IMR-90 (cell line): ENCODE measurements at regions not wholly inside any gene's neighbourhood (a gene's known extent, or its start where the extent isn't known, plus 50 kb on each side); places are given as distances from the start of the nearest gene placed in this dataset.
"Not testable (repeated sequence)": the region's sequence is repeated elsewhere in the genome, so short reads cannot be mapped to it uniquely, and the experiment has no call there.

ENCODE experiments used
- ATAC-seq: fragments of 200-7000 bp; cut with Tn5 transposase; 2 replicates; pipeline ENCODE4 v1.9.1; 2020; ENCODE audit warnings: low read depth, mild to moderate bottlenecking, moderate library complexity
- BruUV-seq: library from RNA; stranded (reverse); fragments of 400-500 nt; replicated peaks from 2 replicates; lab custom pipeline; 2021; lab: Mats Ljungman, UMichigan
- CTCF ChIA-PET: fragments of 300-600 bp; formaldehyde crosslinking; extraction: SDS; loops from one replicate; lab custom pipeline; 2021; ENCODE audit warnings: antibody characterized with exemption; lab: Yijun Ruan, JAX
- POLR2A ChIA-PET: fragments of 300-600 bp; sonication (Branson Sonifier 250); formaldehyde crosslinking; loops from one replicate; lab custom pipeline; 2022; ENCODE audit warnings: antibody characterized with exemption; ENCODE audit not compliant: unreplicated experiment; lab: Charles Lee
- DNase-seq: peaks from one replicate; pipeline ENCODE4 v3.0.0; 2013
- H2AFZ ChIP-seq: replicated peaks from 2 replicates; pipeline ENCODE3; 2013; ENCODE audit warnings: low read length, mild to moderate bottlenecking; ENCODE audit not compliant: poor library complexity
- H2AK5ac ChIP-seq: 2 replicates; pipeline ENCODE4 v1.6.1; 2013; ENCODE audit warnings: low read depth, low read length, inconsistent platforms
- H2AK9ac ChIP-seq: replicated peaks from 2 replicates; pipeline ENCODE3; 2013; ENCODE audit warnings: mild to moderate bottlenecking, low read depth, low read length, moderate library complexity; ENCODE audit not compliant: poor library complexity
- H2BK120ac ChIP-seq: 2 replicates; pipeline ENCODE4 v1.6.1; 2013; ENCODE audit warnings: low read depth, low read length, inconsistent platforms
- H2BK15ac ChIP-seq: 3 replicates; pipeline ENCODE4 v1.6.1; 2013; ENCODE audit warnings: low read depth, low read length, inconsistent platforms
- H2BK20ac ChIP-seq: 2 replicates; pipeline ENCODE4 v1.6.1; 2013; ENCODE audit warnings: low read depth, mild to moderate bottlenecking, inconsistent platforms, low read length, moderate library complexity
- H2BK5ac ChIP-seq: 2 replicates; pipeline ENCODE4 v1.6.1; 2013; ENCODE audit warnings: mild to moderate bottlenecking, low read depth, low read length, inconsistent platforms; ENCODE audit not compliant: poor library complexity, severe bottlenecking
- H3K14ac ChIP-seq: replicated peaks from 2 replicates; pipeline ENCODE4 v1.6.1; 2013; ENCODE audit warnings: low read depth, low read length, inconsistent platforms
- H3K18ac ChIP-seq: 2 replicates; pipeline ENCODE4 v1.6.1; 2013; ENCODE audit warnings: low read depth, low read length, control low read depth
- H3K23ac ChIP-seq: 2 replicates; pipeline ENCODE4 v1.6.1; 2013; ENCODE audit warnings: low read depth, low read length, inconsistent platforms
- H3K27ac ChIP-seq: 2 replicates; pipeline ENCODE4 v1.5.1; 2013; ENCODE audit warnings: mild to moderate bottlenecking, control low read depth, low read length; ENCODE audit not compliant: insufficient read depth
- H3K27me3 ChIP-seq: 2 replicates; pipeline ENCODE4 v1.6.1; 2013; ENCODE audit warnings: low read length; ENCODE audit not compliant: control insufficient read depth, insufficient read depth
- H3K36me3 ChIP-seq: 2 replicates; pipeline ENCODE4 v1.6.1; 2013; ENCODE audit warnings: low read length, mixed read lengths; ENCODE audit not compliant: control insufficient read depth, insufficient read depth
- H3K4ac ChIP-seq: 2 replicates; pipeline ENCODE4 v1.6.1; 2013; ENCODE audit warnings: low read depth, low read length, inconsistent platforms
- H3K4me1 ChIP-seq: 2 replicates; pipeline ENCODE4 v1.6.1; 2013; ENCODE audit warnings: low read length, mixed read lengths; ENCODE audit not compliant: control insufficient read depth, insufficient read depth
- H3K4me2 ChIP-seq: 2 replicates; pipeline ENCODE4 v1.6.1; 2013; ENCODE audit warnings: low read depth, mild to moderate bottlenecking, control low read depth, low read length, moderate library complexity
- H3K4me3 ChIP-seq: 2 replicates; pipeline ENCODE4 v1.5.1; 2013; ENCODE audit warnings: low read depth, mild to moderate bottlenecking, control low read depth, low read length, moderate library complexity; ENCODE audit not compliant: insufficient read depth
- H3K56ac ChIP-seq: 2 replicates; pipeline ENCODE4 v1.6.1; 2013; ENCODE audit warnings: low read length, inconsistent platforms; ENCODE audit not compliant: insufficient read depth; ENCODE audit errors: extremely low read depth
- H3K79me1 ChIP-seq, 2 experiments: 2 replicates each; pipeline ENCODE4 v1.6.1; 2013; ENCODE audit warnings: low read length in 2 of 2, inconsistent platforms in 1 of 2, low read depth in 1 of 2
- H3K9ac ChIP-seq: 2 replicates; pipeline ENCODE4 v1.6.1; 2013; ENCODE audit warnings: low read depth, low read length, control low read depth
- H3K9me1 ChIP-seq: 2 replicates; pipeline ENCODE4 v1.6.1; 2013; ENCODE audit warnings: low read length, inconsistent platforms; ENCODE audit not compliant: insufficient read depth
- H3K9me3 ChIP-seq: 2 replicates; pipeline ENCODE4 v1.6.1; 2013; ENCODE audit warnings: low read length; ENCODE audit not compliant: control insufficient read depth, insufficient read depth
- H4K20me1 ChIP-seq: 2 replicates; pipeline ENCODE4 v1.6.1; 2013; ENCODE audit warnings: low read length, inconsistent platforms; ENCODE audit not compliant: insufficient read depth
- H4K5ac ChIP-seq: 2 replicates; pipeline ENCODE4 v1.6.1; 2013; ENCODE audit warnings: mild to moderate bottlenecking, low read depth, low read length, control low read depth
- H4K8ac ChIP-seq, 2 experiments: 2 replicates each; pipeline ENCODE4 v1.6.1; 2013; ENCODE audit warnings: low read depth in 2 of 2, low read length in 2 of 2, control low read depth in 1 of 2, inconsistent platforms in 1 of 2
- H4K91ac ChIP-seq: 2 replicates; pipeline ENCODE4 v1.6.1; 2013; ENCODE audit warnings: low read depth, low read length, inconsistent platforms; ENCODE audit not compliant: insufficient read depth
- WGBS, 2 experiments: methylation state at CpG; one replicate each; pipeline versions ENCODE4 v1.1.5 to v1.1.7; 2013; ENCODE audit warnings: missing lambda C conversion rate in 2 of 2; ENCODE audit not compliant: insufficient read length in 1 of 2; ENCODE audit errors: extremely low coverage in 2 of 2; 5-methylcytosine and 5-hydroxymethylcytosine counted together
- dilution Hi-C: fragments of 300-500 bp; cut with HindIII; formaldehyde crosslinking; loops from one replicate; pipeline ENCODE4 v1.14.3; 2018; ENCODE audit warnings: low sequenced_read_pairs; ENCODE audit not compliant: unreplicated experiment
- in situ Hi-C: fragments of 300-500 bp; cut with MboI; formaldehyde crosslinking; loops from 3 replicates; pipeline ENCODE4 v1.14.3; 2019; ENCODE audit warnings: low sequenced_read_pairs, inconsistent platforms, mixed read lengths
- intact Hi-C: fragments of 100-400 bp; cut with micrococcal nuclease; formaldehyde crosslinking; loops from 2 replicates; pipeline ENCODE4 v1.10.0; 2022

DNA sequence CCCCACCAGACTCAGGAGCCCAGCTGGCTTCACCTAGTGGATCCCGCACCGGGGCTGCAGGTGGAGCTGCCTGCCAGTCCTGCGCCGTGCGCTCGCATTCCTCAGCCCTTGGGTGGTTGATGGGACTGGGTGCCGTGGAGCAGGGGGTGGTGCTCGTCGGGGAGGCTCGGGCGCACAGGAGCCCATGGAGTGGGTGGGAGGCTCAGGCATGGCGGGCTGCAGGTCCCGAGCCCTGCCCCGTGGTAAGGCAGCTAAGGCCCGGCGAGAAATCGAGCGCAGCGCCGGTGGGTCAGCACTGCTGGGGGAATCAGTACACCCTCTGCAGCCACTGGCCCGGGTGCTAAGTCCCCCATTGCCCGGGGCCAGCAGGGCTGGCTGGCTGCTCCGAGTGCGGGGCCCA lies 212.2 kb downstream of the EXOC5 start:
- H2BK20ac ChIP-seq, in situ Hi-C loops, H3K4me3 ChIP-seq, H3K4me1 ChIP-seq, H2BK15ac ChIP-seq, H4K8ac ChIP-seq, H3K36me3 ChIP-seq, H2AK9ac ChIP-seq, H4K5ac ChIP-seq, CTCF ChIA-PET, H3K79me1 ChIP-seq, H3K18ac ChIP-seq, H2AK5ac ChIP-seq, H3K56ac ChIP-seq, ATAC-seq, H3K9me1 ChIP-seq, dilution Hi-C loops, H3K9me3 ChIP-seq, H2AFZ ChIP-seq, H3K27ac ChIP-seq, H4K20me1 ChIP-seq, BruUV-seq, H3K9ac ChIP-seq, H3K27me3 ChIP-seq, H3K14ac ChIP-seq, H4K91ac ChIP-seq, H2BK120ac ChIP-seq, H2BK5ac ChIP-seq, H3K23ac ChIP-seq, intact Hi-C loops, DNase-seq, POLR2A ChIA-PET, H3K4ac ChIP-seq, H3K4me2 ChIP-seq: not testable (repeated sequence)
- WGBS, 2 experiments: 84% methylated on average over 7 of the region's 24 CpGs; no CpG with 5 or more reads in 1 of the 2 experiments
